ENCODE measurements at regions not wholly inside any gene's neighbourhood (a gene's known extent, or its start where the extent isn't known, plus 50 kb on each side); places are given as distances from the start of the nearest gene placed in this dataset.
A peak's percentile ranks its signal among the peaks of the same experiment; 100 is the strongest.
"Not testable (repeated sequence)": the region's sequence is repeated elsewhere in the genome, so short reads cannot be mapped to it uniquely, and the experiment has no call there.

DNA sequence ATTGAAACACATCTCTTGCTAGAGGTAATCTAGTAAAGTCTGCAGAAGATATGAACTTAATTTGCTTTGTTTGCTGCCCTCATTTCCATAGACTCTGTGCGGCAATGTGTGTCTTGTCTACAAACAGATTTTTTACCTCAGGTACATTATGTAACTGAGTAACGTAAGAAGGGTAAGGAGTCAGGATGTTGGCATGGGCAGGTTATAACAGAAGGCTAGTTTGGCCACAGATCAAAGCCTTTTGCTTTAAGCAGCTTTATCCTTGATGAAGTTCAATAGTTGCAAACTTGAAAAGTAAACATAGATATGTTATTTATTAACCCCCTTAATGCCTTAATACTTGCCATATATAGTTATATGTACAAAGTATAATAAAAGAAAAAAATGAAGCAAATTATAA, 391.6 kb upstream of the FKBP1C start:
- DNase-seq (ENCODE audit: low spot score): no peak

DNA sequence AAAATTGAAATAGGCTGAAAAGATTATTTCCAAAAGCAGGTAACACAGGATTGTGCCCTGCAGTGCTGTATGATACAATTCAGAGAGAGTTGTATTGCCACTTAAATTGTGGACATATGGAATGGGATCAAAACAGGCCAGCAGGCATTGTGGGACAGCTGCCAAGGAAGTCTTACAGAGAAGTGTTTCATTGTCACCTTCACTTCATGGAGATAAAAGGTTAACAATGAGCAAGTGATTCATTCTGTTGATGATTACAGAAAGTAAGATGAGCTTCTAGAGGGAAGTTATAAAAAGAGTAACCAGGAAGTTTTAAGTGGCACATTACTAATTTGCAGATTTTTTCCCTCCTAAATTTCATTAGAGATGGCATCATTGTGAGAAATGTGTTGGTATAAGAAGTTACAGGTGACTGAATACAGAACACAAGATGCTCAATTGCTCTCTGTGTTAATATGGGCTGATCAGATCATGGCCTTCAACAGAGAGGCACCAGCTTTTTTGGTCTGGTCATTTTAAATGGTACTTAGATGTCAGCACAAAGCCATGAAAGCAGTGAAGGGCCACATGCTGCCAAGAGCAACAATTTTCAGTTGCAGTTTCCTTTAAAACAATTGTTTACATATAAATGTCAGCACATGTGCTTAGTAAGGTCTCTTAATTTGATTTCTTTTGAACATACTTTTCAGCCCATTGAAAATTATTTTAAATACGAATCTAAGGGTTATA, 402.5 kb upstream of the FKBP1C start:
- no peak for DNase-seq (ENCODE audit: low spot score)

GRCh38 chr6:62805431-62805830, 405.8 kb upstream of the FKBP1C start:
- DNase-seq (ENCODE audit: low spot score): no peak

DNA sequence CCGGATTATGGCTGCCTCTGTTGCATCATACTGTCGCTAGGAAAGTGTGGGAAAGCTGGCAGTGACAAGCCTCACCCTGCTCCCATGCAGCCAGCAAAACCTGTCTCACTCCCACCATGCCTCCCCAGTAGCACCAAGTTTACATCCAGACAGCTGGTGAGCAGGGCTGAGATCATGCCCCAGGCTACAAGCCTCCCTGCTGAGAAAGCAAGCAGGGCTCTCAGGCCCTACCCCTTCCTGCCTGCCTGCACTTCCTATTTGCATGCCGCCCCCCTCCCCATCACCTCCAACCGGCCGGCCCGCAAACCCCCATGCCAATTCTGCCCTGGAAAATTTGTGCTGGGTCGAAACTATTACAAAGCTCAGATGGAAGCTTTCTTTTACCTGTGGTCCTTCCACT, 408.2 kb upstream of the FKBP1C start:
- DNase-seq (ENCODE audit: low spot score): no peak

- DNase-seq (ENCODE audit: low spot score): no peak
These were observed 414.1 kb upstream of the FKBP1C start for GRCh38 chr6:62797190-62797589.

DNA sequence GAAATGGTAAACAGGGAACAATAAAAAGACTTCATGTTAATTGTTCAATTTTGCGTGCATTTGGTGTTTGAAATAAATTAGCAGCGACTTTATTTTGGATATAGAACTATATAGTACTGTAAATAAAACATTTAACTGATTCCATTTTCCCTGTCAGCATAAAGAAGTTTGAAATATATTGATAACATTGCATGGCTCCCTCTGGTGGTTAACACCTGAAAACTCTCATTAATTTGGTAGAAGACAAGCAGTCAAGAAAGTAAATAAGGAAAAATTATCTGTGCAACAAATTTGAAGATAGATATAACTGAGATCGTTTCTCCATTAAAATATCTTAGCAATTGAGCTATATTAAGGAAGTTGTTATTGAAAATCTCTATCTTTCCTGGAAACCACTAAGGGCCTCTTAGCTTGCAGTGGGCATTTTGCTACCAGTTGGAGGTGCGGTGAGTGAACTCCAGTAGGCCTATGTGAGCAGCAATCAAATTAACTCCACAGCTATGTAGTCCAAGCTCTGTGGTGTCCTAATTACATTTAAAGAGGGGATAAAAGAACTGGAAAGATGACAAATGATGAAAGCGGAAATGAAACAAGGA, 435.7 kb upstream of the FKBP1C start:
- DNase-seq (ENCODE audit: low spot score): peak; percentile 36

DNA sequence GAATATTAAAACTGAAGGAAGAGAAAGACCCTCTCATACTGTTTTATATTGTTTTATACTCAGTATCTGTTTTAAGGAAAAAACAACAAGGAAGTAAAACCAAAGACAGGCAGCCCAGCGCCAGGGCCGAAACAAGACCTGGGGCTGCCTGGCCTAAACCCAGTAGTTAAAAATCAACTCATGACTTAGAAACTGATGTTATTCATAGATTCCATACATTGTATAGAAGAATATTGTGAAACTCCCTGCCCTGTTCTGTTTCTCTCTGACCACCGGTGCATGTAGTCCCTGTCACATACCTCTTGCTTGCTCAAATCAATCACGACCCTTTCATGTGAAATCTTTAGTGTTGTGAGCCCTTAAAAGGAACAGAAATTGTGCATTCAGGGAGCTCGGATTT, 445.1 kb upstream of the FKBP1C start:
- DNase-seq (ENCODE audit: low spot score): not testable (repeated sequence)

DNA sequence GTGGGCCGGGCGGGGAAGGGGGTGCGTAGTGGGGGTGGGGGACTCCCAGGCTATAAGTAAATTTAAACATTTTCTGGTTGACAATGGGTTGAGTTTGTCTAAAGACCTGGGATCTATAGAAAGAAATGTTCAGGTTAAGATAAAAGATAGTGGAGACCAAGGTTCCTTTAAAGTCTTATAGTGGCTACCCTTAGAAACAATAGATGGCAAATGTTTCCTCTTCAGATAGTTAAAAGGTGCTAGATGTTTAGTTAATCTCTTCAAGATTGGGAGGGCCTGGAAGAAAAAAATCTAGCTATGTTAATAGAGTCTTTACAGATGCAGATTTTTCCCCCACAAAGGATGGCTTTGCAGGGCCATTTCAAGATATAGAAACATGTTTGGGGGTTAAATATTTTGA, 446.4 kb upstream of the FKBP1C start:
- no peak for DNase-seq (ENCODE audit: low spot score)

GRCh38 chr6:62763125-62763912, 447.9 kb upstream of the FKBP1C start:
- DNase-seq (ENCODE audit: low spot score): no peak

GRCh38 chr6:62746968-62747367, 460.9 kb upstream of the KHDRBS2 start:
- peak; percentile 47 for DNase-seq (ENCODE audit: low spot score)

- DNase-seq (ENCODE audit: low spot score): peak; percentile 13
These were observed 460.1 kb upstream of the KHDRBS2 start for GRCh38 chr6:62746161-62746560.

GRCh38 chr6:62740596-62740995, 454.6 kb upstream of the KHDRBS2 start:
- DNase-seq (ENCODE audit: low spot score): no peak

- DNase-seq (ENCODE audit: low spot score): no peak
These were observed 454.1 kb upstream of the KHDRBS2 start for GRCh38 chr6:62740171-62740570.

GRCh38 chr6:62737792-62738191, 451.8 kb upstream of the KHDRBS2 start:
- DNase-seq (ENCODE audit: low spot score): no peak

DNA sequence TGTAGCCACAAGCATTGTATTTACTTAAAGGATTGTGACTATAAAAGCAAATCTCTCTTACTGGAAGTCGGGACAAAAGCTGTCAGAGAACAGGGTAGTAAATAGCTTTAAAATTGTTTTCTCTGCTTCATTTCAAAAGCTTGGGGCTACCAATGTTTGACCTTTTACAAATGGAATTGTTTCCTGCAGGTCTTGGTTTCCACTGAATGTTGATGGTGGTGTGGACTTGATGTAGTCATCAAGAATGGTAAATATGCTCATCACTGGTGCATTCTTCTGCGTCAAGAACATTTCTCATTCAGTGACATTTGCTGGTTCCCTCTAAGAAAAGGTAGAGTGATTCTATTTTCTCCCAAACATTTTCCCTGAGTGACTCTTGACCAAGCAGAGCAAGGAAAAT, 435.4 kb upstream of the KHDRBS2 start:
- no peak for DNase-seq (ENCODE audit: low spot score)

DNA sequence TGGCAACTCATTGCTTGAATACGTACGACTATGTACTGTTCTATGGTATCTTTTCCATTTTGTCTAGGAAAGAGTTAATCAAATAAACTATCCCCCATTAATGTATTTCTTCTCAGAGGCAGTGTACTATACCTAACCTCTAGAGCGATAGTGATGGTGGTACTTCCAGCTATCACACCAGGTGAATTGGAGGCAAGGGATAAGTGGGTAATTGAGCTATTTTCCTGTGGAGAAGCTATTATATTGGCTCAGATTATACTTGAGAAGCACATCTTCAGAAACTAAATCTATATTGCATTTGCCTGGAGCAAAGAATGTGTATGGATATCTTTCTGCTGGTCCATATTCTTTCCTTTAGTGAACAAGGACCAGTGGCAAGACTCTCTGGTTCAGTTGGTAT, 430.7 kb upstream of the KHDRBS2 start:
- DNase-seq (ENCODE audit: low spot score): no peak

DNA sequence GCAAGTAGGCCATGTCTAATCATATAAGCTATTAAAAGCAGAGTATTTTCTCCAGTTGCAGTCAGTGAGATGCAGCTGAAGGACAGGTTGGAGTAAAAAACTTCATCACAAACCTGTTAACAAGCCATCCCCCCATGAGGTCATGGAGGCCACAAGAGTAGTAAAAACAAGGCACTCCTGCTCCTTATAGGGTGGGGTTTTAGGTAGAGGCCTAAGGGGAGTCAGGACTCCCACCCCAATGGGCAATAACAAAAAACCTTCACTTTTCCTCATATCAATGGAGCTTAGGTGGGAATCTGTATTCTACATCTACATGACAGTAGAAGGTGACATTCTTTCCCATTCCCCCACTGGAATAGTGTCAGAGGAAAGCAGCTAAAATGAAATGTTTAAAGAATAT, 428.1 kb upstream of the KHDRBS2 start:
- DNase-seq (ENCODE audit: low spot score): no peak

- no peak for DNase-seq (ENCODE audit: low spot score)
These were observed 425.7 kb upstream of the KHDRBS2 start for GRCh38 chr6:62711750-62712149.

GRCh38 chr6:62707914-62708313, 421.9 kb upstream of the KHDRBS2 start:
- no peak for DNase-seq (ENCODE audit: low spot score)

GRCh38 chr6:62707156-62707555, 421.1 kb upstream of the KHDRBS2 start:
- no peak for DNase-seq (ENCODE audit: low spot score)

DNA sequence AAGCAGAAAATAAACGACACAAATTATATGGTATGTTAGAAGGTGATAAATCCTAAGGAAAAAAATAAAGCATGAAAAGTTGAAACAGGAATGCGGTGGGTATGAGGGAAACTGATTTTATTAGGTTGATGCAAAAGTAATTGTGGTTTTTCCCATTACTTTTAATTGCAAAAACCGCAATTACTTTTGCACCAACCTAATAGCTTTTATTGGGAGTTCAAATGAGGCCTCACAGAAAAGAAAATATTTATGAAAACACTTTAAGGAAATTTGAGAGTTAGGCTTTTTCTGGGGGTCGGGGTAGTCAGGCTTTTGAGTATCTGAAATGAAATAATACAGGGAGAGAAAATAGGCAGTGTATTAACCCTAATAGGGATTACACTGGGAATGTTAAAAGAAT, 397.0 kb upstream of the KHDRBS2 start:
- no peak for DNase-seq (ENCODE audit: low spot score)

DNA sequence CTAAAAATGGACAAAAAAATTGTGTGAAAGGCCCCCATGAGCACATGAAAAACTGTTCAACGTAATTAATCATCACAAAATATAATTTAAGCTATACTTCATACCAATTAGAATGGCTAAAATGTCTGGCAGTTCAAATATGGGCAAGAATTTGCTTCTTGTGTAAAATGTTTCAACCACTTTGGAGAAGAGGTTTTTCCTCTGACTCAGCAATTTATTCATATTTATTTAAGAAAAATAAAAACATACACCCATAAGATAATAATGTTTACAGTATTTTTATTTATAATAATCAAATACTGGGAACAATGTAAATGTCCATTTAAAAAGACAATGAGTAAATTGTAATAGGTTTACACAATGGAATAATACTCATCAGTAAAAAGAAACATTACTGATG, 395.1 kb upstream of the KHDRBS2 start:
- DNase-seq (ENCODE audit: low spot score): no peak

DNA sequence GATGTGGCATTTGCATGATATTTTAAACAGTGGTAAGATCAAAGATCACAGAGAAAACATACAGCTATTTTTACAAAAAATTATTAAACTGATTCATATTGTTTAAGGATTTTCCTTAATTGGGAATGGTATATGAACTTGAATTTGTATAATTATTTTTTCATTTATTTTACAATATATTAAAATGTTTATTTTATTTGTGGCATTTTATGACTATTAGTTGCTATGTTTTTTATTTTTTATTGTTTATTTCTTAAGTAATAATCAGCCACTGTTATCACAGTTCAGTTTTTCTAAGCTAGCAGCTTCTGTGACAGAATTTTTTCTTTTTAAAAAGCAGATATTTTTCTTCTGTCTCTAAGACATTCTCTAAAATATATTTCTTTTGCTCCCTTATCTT, 387.0 kb upstream of the KHDRBS2 start:
- no peak for DNase-seq (ENCODE audit: low spot score)

Measured in putamen (tissue), 1 donor.